ENCODE measurements at regions not wholly inside any gene's neighbourhood (a gene's known extent, or its start where the extent isn't known, plus 50 kb on each side); places are given as distances from the start of the nearest gene placed in this dataset.

DNA sequence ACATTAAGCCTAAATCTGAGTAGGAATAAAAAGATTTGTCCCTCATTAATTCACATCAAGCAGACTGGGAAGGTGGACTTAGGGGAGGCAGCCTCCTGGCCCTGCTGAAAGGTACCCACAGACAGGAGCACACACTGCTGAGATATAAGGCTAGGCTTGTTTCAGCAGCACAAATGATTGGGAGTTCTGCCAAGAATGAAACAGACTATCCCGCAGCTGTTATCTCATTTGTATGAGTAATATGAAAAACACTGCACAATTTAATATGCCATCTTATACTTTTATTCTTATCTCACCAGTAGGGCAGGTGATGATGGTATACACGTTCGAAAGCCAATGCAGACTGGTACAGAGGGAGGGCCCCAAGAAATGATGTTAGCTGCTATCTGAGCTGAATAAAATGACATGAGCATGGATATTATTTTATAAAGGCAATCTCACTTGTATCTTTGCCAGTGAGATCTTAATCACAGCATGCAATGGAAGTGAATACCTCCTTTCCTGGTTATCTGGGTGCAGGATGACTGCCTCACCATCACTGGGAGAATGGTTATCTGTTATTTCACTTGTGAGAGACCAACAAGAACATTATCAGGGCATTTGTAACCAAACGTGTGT is 258.7 kb upstream of the PPP2R3A start:
- Histone ChIP-seq H3K4me1 (ENCODE audit: control insufficient read depth in 1 of 2, insufficient read depth in 2 of 2, low read length in 2 of 2) (no peaks in the 10 kb centered on the region), H4K20me1 (ENCODE audit: insufficient read depth, low read length) (no peaks in the 10 kb centered on the region), H2AFZ (ENCODE audit: insufficient read depth, low read depth, low read length, poor library complexity, severe bottlenecking) (no peak overlapping the region), H3K9ac (ENCODE audit: insufficient read depth, low read length, poor library complexity, severe bottlenecking) (no peak overlapping the region), H3K4me3 (replicated peaks in 1 of 3; ENCODE audit: low read depth in 2 of 3, low read length in 3 of 3) (no peak overlapping the region), H3K9me3 (replicated peaks in 1 of 2; ENCODE audit: control insufficient read depth in 1 of 2, insufficient read depth in 1 of 2, low read length in 2 of 2) (no peaks in the 10 kb centered on the region), H3K27me3 (ENCODE audit: control insufficient read depth in 2 of 2, insufficient read depth in 2 of 2, low read length in 2 of 2) (no peaks in the 10 kb centered on the region), H3K36me3 (replicated peaks in 1 of 2; ENCODE audit: control insufficient read depth in 1 of 2, insufficient read depth in 2 of 2, low read length in 2 of 2) (no peaks in the 10 kb centered on the region), H3K27ac (ENCODE audit: low read depth in 1 of 2, low read length in 2 of 2) (no peak overlapping the region), H3K4me2 (replicated peaks; ENCODE audit: extremely low read depth, low read length, poor library complexity, severe bottlenecking) (no peak overlapping the region), H3K79me2 (ENCODE audit: insufficient read depth, low read length) (no peaks in the 10 kb centered on the region)
- no peak overlapping the region for H3K27ac Mint-ChIP-seq
- H3K36me3 Mint-ChIP-seq, result no peaks in the 10 kb centered on the region
- peaks cover 1 to 2% (median 2%) of the 10 kb centered on the region in 3 donors for H3K27me3 Mint-ChIP-seq (ENCODE audit: low read depth in 3 of 3)
- no peaks in the 10 kb centered on the region for H3K4me1 Mint-ChIP-seq
- DNase-seq, result no peak
- intact Hi-C loops (cut with micrococcal nuclease), result no loop called here
- no peak overlapping the region for H3K4me3 Mint-ChIP-seq
- H3K9me3 Mint-ChIP-seq, result peaks cover 0 to 10% (median 4%) of the 10 kb centered on the region in 7 donors
- TF ChIP-seq, protein P1, sequence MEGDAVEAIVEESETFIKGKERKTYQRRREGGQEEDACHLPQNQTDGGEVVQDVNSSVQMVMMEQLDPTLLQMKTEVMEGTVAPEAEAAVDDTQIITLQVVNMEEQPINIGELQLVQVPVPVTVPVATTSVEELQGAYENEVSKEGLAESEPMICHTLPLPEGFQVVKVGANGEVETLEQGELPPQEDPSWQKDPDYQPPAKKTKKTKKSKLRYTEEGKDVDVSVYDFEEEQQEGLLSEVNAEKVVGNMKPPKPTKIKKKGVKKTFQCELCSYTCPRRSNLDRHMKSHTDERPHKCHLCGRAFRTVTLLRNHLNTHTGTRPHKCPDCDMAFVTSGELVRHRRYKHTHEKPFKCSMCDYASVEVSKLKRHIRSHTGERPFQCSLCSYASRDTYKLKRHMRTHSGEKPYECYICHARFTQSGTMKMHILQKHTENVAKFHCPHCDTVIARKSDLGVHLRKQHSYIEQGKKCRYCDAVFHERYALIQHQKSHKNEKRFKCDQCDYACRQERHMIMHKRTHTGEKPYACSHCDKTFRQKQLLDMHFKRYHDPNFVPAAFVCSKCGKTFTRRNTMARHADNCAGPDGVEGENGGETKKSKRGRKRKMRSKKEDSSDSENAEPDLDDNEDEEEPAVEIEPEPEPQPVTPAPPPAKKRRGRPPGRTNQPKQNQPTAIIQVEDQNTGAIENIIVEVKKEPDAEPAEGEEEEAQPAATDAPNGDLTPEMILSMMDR (IDR thresholded peaks at IDR 0.05), result no peak
- WGBS (ENCODE audit: insufficient coverage), result no CpG with 5 or more reads among the region's 4 CpGs

DNA sequence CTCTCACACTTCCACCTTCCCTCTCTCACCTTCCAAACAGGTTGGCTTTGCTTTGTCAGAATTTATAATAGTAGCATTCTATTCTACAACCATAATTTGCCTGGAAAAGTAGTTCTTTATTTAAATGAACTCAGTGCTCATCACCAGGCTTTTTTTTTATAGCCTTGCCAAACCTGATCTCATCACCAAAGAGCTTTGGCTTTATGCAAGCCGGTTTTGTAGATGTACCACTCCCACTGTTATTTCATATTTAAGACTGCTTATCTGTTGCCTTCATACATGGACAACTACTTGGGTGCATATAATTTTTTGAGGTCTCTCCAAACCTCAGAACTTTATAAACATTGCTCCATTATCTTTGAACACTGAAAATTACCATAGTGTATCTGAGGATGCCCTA is 246.1 kb upstream of the PPP2R3A start:
- no peaks in the 10 kb centered on the region for H3K4me1 Mint-ChIP-seq
- Histone ChIP-seq H3K79me2 (ENCODE audit: insufficient read depth, low read length) (no peaks in the 10 kb centered on the region), H3K4me2 (replicated peaks; ENCODE audit: extremely low read depth, low read length, poor library complexity, severe bottlenecking) (no peak overlapping the region), H2AFZ (ENCODE audit: insufficient read depth, low read depth, low read length, poor library complexity, severe bottlenecking) (no peak overlapping the region), H3K9me3 (replicated peaks in 1 of 2; ENCODE audit: control insufficient read depth in 1 of 2, insufficient read depth in 1 of 2, low read length in 2 of 2) (peaks cover 0 to 3% of the 10 kb centered on the region in 2 donors), H3K27ac (ENCODE audit: low read depth in 1 of 2, low read length in 2 of 2) (no peak overlapping the region), H4K20me1 (ENCODE audit: insufficient read depth, low read length) (no peaks in the 10 kb centered on the region), H3K4me3 (replicated peaks in 1 of 3; ENCODE audit: low read depth in 2 of 3, low read length in 3 of 3) (no peak overlapping the region), H3K9ac (ENCODE audit: insufficient read depth, low read length, poor library complexity, severe bottlenecking) (no peak overlapping the region), H3K4me1 (ENCODE audit: control insufficient read depth in 1 of 2, insufficient read depth in 2 of 2, low read length in 2 of 2) (no peaks in the 10 kb centered on the region), H3K27me3 (ENCODE audit: control insufficient read depth in 2 of 2, insufficient read depth in 2 of 2, low read length in 2 of 2) (no peaks in the 10 kb centered on the region), H3K36me3 (replicated peaks in 1 of 2; ENCODE audit: control insufficient read depth in 1 of 2, insufficient read depth in 2 of 2, low read length in 2 of 2) (no peaks in the 10 kb centered on the region)
- H3K27me3 Mint-ChIP-seq (ENCODE audit: low read depth in 3 of 3), result no peaks in the 10 kb centered on the region
- no peak overlapping the region for H3K4me3 Mint-ChIP-seq
- intact Hi-C loops (cut with micrococcal nuclease), result no loop called here
- no peaks in the 10 kb centered on the region for H3K36me3 Mint-ChIP-seq
- peaks cover 0 to 6% (median 1%) of the 10 kb centered on the region in 7 donors for H3K9me3 Mint-ChIP-seq
- H3K27ac Mint-ChIP-seq, result no peak overlapping the region
- WGBS (ENCODE audit: insufficient coverage), result 80% methylated on average over 1 of the region's 1 CpG
- TF ChIP-seq, protein P1 (IDR thresholded peaks at IDR 0.05), result no peak
- DNase-seq, result no peak
